M059J (cell line): ENCODE measurements at regions not wholly inside any gene's neighbourhood (a gene's known extent, or its start where the extent isn't known, plus 50 kb on each side); places are given as distances from the start of the nearest gene placed in this dataset.
"Not testable (repeated sequence)": the region's sequence is repeated elsewhere in the genome, so short reads cannot be mapped to it uniquely, and the experiment has no call there.

Experiments used
- DNase-seq: peaks from one replicate; pipeline ENCODE4 v3.0.0-alpha.2; 2012; ENCODE audit warnings: low read depth

DNA sequence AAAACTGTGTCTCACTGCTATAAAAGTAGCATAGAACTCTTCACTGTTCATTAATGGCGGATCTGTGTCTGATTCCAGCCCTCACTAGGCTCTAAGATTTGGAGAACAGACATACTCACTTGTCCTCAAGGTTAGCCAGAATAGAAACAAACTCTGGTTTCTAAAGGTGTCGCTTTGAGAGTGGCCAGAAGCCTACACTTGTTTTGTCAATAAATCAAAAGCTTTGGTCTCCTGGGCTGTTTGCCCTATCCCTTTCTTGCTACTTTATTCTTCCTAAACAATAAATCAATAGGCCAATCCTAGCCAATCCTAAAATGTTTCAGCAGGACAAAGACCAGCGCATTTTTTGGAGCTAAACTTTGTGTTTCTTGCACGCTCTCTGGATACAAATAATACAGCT lies 1064.6 kb upstream of the CHAC2 start:
- no peak for DNase-seq

DNA sequence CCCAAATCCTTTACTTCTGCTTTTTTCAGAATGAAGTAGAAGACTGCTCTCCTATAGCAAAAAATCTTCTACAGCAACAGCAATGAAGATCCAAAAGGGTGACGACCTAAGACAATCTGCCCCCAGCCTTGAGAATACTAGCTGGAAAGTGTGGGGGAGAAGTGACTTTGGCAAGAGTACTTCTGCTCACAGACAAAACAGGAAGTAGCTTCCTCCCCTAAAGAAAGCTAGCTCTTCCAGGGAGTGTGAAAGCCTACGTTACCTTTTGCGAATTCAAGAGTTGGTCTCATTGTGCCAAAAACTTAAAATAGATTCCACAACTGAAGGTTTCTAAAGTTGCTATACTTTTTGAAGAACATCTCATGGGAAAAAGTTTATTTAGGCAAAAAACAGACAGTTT lies 1069.2 kb upstream of the CHAC2 start:
- DNase-seq: no peak

DNA sequence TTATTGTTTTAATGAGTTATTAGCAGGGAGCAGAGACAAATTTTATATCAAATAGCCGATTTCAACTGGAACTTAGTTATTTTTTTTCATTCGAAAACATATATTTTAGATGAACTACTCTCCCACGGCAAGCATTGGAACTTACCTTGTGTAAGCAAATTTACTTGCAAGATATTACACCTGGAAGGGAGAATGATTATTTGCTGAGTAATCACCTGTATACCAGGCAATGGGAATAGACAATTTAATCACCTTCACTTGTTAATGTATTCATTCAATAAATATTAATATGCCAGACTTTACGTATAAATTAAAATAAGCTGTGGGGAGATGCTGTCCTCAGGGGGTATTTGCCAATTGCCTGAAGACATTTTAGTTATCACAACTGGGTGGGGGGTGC lies 1069.9 kb upstream of the CHAC2 start:
- no peak for DNase-seq

DNA sequence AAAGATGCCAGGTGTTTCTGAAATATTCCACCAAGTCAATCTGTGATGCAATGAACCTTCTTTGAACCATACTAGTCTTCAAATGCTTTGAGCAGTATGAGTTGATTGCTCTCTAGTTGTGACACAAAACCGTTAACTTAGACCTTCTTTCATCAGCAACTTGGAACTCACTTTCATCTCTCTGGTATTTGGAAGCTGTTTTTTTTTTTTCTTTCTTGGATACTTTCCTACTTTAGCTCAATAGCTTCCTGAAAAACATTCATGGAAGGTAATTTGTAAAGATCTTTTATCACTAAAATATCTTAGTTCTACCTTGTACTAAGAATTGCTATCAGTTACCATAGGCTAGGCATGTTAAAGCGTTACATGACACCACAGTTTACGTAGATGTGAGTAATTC lies 1071.9 kb upstream of the CHAC2 start:
- DNase-seq: no peak

DNA sequence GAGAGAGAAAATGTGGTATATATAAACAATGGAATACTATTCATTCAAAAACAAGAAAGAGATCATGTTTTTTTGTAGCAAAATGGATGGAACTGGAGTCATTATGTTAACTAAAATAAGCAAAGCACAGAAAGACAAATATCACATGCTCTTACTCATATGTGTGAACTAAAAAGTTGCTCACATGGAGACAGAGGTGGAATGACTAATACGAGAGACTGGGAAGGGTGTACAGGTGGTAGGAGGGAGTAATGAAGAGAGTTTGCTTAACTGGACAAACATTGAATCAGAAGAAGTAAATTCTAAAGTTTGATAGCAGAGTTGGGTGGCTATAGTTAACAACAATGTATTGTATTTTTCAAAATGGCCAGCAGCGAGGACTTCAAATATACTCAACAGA lies 1080.7 kb upstream of the CHAC2 start:
- no peak for DNase-seq

DNA sequence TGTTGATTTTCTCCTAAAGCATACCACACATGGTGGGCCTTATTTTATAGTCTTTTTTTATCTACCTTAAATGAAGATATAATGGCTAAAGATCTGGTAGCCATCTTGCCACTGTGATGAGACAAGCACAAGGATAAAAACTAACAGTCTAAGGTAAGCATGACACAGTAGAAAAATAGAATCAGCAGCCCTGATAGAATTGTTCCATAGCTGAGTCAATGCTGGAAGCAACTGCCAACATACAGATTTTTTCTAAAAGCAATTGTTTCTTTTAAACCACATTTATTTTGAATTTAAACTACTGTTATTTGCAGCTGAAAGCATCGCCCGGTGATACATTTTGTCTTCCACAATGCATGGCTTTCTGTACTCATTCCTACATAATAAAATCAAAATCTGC lies 1091.5 kb upstream of the CHAC2 start:
- DNase-seq: no peak

DNA sequence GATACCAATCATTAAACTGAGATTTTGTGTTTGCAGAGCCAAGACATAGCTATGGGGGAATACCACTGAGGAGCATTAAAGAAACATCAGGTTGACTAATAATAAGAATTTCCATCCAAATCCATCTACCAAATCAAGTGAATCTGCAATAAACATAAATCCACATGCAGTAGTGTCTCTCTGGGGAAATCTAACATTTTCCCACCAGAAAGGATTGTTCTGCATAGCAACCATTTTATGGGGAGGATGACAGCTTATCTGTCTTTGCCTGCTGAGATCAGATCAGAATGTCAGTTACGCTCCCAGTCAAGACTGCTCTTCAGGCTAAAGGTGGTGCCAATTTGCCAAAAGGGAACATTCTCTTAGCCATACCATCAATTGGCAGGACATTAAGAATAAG lies 1098.9 kb upstream of the CHAC2 start:
- no peak for DNase-seq

DNA sequence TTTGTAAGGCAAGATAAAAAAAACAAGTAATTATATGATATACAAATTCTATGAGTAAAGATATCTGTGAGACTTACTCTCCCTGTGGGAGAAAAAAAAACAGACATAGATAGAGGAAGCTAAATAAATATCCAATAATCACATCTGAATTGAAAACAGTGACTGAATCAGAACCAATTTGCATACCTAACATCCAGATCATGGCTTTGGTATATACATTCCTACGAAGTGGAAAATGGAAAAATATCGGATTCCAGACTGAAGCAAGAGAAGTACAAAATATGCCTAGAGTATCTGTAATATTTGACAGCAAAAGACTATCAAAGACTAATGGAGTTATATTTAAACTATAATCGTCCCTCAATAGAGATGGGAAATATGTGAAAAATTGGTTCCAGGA lies 1108.1 kb upstream of the CHAC2 start:
- no peak for DNase-seq

DNA sequence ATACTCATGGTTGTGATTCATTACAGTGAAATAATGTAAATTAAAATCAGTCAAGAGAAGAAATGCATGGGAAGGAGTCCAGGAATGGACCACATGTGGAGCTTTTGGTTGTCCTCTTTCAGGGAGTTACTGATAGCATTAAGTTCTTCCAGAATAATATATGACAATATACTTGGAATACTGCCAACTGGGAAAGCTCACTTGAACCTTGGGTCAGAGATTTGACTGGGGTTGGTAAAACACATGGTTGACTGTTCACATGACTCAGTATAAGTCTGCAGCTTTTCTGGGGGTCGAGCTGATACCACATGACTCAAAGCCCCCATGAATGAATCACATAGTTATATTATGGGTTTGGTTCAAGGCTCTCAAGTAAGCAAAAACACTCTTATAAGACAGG lies 1109.0 kb upstream of the CHAC2 start:
- no peak for DNase-seq

DNA sequence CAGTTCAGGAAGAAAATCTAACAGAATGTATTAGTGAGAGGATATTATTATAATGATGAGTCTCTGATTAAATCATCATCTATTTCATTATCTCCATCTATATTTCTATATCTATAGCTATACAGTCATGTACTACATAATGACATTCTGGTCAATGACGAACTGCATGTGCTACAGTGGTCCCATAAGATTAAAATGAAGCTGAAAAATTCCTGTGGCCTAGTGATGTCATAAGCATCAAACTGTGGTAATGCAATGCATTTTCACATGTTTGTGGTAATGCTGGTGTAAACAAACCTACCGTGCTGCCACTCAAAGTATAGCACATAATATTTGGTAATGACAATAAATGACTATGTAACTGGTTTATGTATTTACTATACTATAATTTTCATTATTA lies 1127.9 kb upstream of the CHAC2 start:
- DNase-seq: no peak

DNA sequence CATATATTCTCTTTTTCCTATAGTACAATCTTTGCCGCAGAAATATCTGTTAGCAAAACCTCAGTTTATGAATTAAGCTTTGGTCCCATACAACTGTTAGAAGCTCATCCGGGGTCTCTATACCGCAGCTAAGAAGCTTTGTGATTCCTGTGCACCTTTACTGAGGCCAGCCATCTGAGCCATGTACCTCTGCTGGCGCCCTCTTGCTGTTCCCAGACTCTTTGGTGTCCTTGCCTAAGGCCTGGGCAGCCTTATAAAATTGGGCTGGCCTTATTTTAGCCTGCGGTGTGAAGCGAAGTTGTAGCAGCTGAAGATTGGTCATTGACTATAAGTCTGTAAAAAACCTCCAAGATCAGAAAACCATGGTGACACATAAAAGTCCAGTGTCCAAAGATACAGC lies 1135.1 kb upstream of the CHAC2 start:
- DNase-seq: no peak

DNA sequence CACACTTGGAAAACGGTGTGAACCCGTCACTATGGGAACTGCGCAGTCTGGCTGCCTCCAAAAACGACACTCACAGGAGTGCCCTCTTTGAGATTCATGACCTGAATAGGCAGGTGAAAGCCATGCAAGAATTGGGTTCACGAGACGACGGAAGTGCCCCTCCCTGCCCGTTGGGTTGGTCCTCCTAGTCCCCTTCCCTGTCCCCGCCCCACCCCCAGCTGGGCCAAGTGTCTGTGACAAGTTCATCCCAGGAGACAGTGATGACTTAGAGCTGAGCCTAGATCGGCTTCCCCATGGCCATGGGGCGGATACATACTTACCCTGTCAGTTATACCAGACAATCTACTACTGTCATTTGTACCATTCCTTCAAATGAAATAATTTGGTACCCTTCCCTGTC lies 1137.7 kb upstream of the CHAC2 start:
- DNase-seq: no peak

DNA sequence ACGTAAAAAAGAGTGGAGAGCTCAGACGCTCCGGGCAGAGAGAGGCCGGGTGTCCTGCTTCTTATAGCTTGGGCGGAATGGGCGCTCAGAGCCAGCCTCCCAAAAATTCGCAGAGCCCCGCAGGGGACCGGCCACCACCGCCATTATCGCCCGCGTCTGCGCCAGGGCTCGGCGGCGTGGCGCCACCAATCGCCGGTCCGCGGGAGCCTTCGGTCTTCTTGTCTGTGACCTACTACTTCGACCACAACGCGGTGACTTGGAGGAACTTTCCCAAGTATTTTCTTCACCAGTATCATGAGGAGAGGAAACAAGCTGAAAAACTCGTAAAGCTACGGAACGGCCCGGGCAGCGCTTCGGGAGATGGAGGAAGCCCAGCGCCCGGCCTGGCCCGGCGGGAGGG lies 1138.1 kb upstream of the CHAC2 start:
- DNase-seq: no peak

DNA sequence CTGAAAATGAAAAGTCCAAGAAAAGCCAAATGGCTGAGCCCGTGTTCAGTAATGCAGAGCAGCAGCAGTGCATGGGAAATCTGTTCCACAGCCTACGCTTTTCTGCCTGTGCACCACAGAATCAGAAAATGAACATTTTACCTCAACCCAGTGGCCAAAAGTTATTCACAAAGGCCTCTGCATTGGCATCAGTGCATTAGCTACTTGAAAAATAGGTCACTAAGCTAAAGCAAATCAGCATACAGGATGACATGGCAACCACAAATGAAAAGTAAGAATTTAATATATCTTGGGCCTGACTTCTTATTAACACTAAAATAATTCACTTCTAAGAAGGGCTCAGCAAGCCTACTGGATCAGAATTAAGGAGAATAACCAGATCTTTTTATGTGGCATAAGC lies 1145.3 kb upstream of the CHAC2 start:
- DNase-seq: no peak

DNA sequence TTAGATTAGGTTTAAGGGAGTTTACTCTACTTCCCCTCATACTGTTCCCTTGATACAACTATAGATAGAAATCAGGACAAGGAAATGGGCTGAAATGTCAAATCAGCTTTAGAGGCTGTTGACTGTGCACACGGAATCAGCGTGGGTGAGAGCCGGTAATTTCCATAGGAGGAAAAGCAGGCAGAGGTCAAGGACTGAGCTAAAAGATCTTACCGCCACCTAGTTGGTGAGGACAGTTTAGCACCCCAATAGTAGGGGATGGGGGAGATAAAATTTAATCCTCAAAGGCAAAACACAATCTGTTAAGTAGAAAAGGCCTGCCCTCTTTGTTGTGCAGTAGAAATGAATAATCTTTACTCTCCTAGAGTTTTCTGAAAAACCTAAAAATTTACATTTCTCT lies 1154.5 kb upstream of the CHAC2 start:
- no peak for DNase-seq

DNA sequence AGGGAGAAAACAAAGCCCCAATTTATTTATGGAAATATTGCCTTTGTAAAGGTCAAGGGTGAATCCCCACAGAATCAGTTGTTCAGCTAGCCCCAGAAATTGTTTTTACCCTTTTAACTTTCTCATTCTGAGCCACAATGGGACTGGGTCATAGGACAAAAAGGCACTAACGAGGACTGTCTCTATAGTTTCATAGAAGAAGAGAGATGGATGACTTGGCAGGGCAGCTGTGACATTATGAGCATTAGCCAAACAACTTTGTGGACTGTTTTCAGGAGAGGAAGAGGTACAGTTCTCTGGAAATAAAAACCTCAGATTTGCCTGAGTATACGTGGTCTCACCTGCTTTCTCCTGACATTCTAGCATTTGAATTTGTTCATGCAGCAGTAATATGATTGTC lies 1155.8 kb upstream of the CHAC2 start:
- no peak for DNase-seq

DNA sequence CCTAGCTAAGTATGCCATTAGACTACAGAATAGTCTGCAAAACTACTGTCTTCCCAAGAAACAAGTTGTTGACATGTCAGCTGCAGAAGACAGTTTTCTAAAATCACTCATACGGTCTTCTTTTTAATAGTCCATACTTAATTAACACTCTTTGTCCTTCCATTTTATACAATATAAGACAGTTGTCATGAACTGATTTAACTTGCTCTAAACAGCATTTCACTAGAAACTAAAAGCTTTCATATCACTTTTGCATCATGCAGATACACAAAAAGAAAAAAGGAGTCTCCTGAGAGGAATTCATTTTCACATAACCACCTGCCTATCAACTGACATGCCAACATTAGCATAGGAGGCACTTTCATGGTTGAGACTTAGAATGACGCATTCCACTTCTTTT lies 1159.6 kb upstream of the CHAC2 start:
- DNase-seq: no peak

DNA sequence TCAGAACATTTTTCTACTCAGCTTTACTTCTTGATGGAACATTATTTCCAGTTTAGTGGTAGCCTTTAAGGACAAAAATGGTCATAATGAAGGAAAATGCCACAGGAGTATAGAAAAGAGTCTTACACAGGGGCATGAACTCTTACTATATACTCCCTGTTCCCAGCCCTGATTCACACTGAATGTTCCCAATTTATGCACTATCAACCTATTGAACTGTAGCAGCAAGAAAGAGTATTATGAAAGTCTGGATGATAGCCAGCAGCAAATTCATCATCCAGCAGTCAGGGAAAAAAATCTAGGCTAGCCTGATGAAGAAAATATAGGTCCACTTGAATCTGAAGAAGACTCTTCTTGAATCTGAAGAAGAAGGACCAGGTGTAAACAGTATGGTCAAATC lies 1170.3 kb upstream of the CHAC2 start:
- no peak for DNase-seq

DNA sequence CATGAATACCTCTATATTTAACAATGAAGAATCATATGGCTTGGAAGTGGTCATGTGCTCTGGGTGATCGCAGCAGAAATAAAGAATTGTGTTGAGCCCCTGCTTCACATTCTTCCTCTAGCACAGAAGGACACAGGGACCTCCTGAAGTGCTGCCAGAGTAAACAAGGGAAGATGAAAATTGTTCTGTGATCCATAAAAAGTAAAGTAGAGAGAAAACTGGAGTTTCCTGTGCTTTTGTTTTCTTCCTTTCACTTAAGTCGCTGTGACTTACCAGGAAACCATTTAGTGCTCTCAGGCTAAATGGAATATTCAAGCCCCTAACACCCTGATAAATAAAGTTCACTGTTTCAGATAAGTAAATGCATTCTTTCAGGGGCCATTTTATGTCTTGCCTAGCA lies 1173.6 kb upstream of the CHAC2 start:
- DNase-seq: no peak

DNA sequence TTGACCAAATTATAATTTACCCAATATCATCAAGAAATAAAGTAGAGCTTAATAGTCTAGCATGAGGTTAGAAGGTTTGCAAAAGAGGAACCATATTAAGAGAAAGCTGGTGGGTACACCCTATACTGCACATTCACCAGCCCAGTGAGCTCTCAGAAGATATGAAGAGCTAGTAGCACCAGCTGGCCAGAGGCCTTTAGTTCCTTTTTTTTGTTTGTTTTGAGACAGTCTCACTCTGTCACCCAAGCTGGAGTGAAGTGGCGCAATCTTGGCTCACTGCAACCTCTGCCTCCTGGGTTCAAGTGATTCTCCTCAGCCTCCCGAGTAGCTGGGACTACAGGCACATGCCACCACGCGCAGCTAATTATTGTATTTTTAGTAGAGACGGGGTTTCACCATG lies 1183.5 kb upstream of the CHAC2 start:
- not testable (repeated sequence) for DNase-seq

DNA sequence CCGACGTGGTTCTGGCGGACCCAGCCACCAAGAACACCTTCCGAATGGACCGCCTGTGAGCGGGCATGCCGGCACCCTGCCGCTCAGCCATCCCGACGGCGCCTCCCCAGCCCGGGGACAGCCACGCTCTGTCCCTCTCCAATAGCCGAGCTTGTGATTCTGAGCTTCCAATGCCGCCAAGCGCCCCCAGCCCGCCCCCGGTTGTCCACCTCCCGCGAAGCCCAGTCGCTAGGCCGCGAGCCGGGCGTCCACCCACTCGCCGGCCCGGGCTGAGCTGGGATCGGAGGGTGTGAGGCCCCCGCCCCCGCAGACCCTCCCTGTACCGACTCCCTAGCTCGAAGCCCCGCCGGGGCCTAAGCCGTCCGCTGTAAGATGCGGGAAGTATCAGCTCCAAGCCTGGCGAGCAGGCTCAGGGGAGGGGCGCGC lies 1195.1 kb upstream of the CHAC2 start:
- no peak for DNase-seq

DNA sequence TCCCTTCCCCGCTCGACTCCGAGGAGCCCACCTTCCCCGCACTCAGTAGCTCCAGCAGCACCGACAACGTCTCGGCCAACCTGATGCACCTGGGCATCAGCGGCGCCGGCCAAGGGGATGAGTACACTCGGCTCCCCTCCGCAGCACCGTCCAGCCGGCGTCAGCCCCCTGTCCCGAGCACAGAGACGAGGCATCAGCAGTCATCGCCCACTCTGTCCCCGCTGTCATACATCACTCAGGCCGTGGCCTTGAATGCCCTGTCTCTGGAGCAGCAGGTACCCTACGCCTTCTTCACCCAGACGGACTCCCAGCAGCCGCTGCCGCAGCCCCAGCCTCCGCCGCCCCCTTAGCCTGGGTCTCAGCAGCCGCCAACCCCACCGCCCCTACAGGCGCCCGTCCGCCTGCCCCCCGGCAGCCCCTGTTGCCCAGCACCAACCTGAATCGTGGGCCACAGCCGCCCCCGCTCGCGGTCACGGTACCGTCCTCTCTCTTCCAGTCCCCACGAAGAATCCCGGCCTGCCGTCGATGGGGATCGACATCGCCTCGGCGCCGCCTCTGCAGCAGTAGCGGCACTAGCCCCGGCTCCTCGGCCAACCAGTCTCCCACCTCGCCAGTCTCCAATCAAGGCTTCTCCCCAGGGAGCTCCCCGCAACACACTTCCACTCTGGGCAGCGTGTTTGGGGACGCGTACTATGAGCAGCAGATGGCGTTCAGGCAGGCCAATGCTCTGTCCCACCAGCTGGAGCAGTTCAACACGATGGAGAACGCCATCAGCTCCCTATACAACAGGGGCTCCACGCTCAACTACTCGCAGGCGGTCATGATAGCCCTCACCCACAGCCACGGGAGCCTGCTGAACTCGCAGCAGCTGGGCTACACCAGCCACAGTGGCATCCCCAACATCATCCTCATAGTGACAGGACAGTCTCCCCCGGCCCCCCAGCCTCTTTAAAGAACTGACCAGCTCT lies 1195.9 kb upstream of the CHAC2 start:
- DNase-seq: no peak

DNA sequence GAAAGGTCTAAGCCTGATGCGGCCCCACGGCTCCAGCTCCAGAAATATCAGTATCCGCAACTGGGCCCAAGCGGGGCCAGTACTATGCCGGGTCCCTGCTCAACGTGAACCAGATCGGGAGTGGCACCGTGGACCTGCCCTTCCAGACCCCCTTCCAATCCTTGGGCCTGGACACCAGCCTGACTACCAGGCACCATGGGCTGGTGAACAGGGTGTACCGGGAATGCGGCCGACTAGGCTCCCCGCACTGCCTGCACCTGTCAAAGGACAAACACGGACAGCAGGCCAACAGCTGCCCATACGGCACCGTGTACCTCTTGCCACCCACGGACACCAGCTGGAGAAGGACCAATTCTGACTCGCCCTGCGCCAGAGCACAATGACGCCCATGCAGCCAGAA lies 1196.9 kb upstream of the CHAC2 start:
- DNase-seq: no peak

DNA sequence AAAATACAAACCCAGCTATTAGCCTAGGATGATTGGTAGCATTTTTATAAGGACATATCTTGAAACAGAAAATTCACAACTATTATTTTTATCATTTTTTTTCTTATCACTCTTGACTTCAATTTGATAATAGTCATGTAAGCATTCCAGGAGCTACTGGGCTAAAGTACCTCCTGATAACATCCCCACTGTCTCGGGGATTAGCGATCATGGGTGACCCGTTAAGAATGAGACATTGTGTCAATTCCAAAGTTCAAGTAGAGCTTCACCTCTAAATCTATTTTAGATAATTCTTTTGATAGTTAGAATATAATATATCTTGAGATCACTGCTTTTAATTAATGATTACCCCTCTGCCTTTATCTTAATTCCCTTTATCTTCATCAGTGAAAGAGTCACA lies 1204.5 kb upstream of the CHAC2 start:
- no peak for DNase-seq
